ENCODE measurements at regions not wholly inside any gene's neighbourhood (a gene's known extent, or its start where the extent isn't known, plus 50 kb on each side); places are given as distances from the start of the nearest gene placed in this dataset.

GRCh38 chr10:64089648-64090047 lies 568.4 kb downstream of the REEP3 start:
- peaks cover 5% of the 10 kb centered on the region for H3K4me1 Mint-ChIP-seq
- no peak overlapping the region for H3K27ac Mint-ChIP-seq
- H3K36me3 Mint-ChIP-seq = no peaks in the 10 kb centered on the region
- no peak for TF ChIP-seq CTCF (IDR thresholded peaks at IDR 0.05; ENCODE audit: unreplicated experiment)
- no peaks in the 10 kb centered on the region for H3K9me3 Mint-ChIP-seq
- H3K27me3 Mint-ChIP-seq (ENCODE audit: low read depth) = peaks cover 3% of the 10 kb centered on the region
- H3K4me3 Mint-ChIP-seq = no peak overlapping the region
- no peak for DNase-seq (ENCODE audit: low spot score in 2 of 2, unreplicated experiment in 2 of 2)

DNA sequence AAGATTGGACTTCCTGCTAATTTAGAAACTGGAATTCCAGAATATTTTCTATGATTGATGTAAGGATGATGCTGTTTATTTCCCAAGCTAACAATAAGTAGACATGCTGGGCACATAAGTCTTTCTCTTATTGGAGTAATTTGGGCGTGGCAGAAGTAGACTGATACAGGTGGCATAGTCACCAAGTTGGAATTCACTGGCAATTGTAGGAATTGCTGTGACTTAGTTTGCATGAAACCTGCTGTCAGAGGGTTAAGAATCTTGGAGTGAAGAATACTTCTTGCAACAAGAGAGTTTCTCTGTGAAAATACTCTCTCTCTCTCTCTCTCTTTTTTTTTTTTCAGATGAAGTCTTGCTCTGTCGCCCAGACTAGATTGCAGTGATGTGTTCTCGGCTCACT lies 569.7 kb downstream of the REEP3 start:
- H3K9me3 Mint-ChIP-seq = no peaks in the 10 kb centered on the region
- H3K36me3 Mint-ChIP-seq = no peaks in the 10 kb centered on the region
- peaks cover 2% of the 10 kb centered on the region for H3K27me3 Mint-ChIP-seq (ENCODE audit: low read depth)
- H3K4me1 Mint-ChIP-seq = peaks cover 5% of the 10 kb centered on the region
- no peak for DNase-seq (ENCODE audit: low spot score in 2 of 2, unreplicated experiment in 2 of 2)
- no peak for TF ChIP-seq CTCF (IDR thresholded peaks at IDR 0.05; ENCODE audit: unreplicated experiment)
- no peak overlapping the region for H3K4me3 Mint-ChIP-seq
- no peak overlapping the region for H3K27ac Mint-ChIP-seq

DNA sequence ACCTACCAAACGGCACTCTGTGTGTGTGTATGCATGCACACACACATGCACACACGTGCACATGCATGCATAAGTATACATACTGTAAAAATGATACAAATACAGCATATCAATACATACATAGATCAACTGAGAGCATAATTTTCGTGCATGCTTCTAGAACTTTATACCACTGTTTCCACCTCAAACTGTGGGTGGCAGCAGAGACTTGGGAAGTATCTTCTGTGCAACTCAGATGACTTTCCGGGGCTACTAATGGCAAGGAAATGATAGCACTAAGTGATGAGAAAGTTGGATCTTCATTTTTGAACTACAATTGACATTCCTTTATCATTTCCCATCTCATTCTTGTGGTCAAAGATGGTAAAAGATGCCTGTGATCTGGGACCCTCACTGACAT lies 570.7 kb downstream of the REEP3 start:
- no peak for TF ChIP-seq CTCF (IDR thresholded peaks at IDR 0.05; ENCODE audit: unreplicated experiment)
- Mint-ChIP-seq H3K36me3 (no peaks in the 10 kb centered on the region), H3K27me3 (ENCODE audit: low read depth) (peaks cover 4% of the 10 kb centered on the region), H3K9me3 (no peaks in the 10 kb centered on the region), H3K4me3 (no peak overlapping the region), H3K4me1 (peaks cover 4% of the 10 kb centered on the region), H3K27ac (no peak overlapping the region)
- no peak for DNase-seq (ENCODE audit: low spot score in 2 of 2, unreplicated experiment in 2 of 2)

DNA sequence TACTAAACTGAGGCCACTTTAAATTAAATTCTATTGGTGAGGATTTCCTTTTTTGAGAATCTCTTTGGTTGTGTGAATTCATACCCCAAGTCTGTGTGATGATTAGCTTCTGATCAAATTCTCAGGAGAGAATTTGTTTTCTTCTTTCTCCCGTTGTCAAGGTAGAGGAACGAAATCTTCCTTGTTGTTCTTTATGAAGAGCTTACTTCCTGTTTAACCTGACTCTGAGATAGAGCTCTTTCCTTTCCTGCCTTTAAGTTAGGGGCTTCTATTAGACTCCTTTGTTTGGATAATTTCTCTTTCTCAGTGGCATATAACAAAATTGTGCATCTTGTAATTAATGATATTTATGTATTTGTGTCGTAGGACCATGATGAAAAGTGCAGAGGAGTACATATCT lies 572.1 kb downstream of the REEP3 start:
- no peaks in the 10 kb centered on the region for H3K36me3 Mint-ChIP-seq
- TF ChIP-seq CTCF (IDR thresholded peaks at IDR 0.05; ENCODE audit: unreplicated experiment) = no peak
- DNase-seq (ENCODE audit: low spot score in 2 of 2, unreplicated experiment in 2 of 2) = no peak
- no peak overlapping the region for H3K4me3 Mint-ChIP-seq
- H3K27ac Mint-ChIP-seq = no peak overlapping the region
- H3K9me3 Mint-ChIP-seq = no peaks in the 10 kb centered on the region
- peaks cover 4% of the 10 kb centered on the region for H3K27me3 Mint-ChIP-seq (ENCODE audit: low read depth)
- H3K4me1 Mint-ChIP-seq = peaks cover 4% of the 10 kb centered on the region

DNA sequence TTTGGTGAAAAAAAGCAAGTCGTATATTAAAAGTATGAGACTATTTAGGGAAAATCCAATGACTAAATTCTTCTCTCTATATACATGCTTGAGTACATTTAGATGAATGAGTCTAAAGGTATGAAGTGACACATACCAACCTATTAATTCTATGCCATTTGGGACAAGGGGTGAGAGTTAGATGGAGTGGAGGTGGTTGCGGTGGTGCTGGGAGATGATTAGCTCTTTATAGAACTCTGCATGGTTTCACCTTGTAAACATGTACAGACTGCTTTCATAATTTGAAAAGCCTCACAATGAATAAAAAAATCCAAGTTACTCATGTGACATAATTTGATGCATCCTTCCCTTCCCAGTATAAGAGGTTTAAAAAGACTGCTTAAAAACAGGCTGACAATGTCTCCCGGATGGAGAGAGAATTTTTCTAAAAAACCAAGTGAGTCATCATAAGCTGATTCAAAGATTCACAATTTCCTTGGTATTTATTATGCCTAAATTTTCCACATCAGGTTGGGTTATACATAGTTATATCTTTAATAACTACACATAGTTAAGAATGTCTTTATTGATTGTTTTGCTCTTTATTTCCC lies 572.8 kb downstream of the REEP3 start:
- no peak for TF ChIP-seq CTCF (IDR thresholded peaks at IDR 0.05; ENCODE audit: unreplicated experiment)
- Mint-ChIP-seq H3K36me3 (no peaks in the 10 kb centered on the region), H3K9me3 (no peaks in the 10 kb centered on the region), H3K4me3 (no peak overlapping the region), H3K27ac (no peak overlapping the region), H3K27me3 (ENCODE audit: low read depth) (peaks cover 4% of the 10 kb centered on the region), H3K4me1 (peaks cover 4% of the 10 kb centered on the region)
- DNase-seq (ENCODE audit: low spot score in 2 of 2, unreplicated experiment in 2 of 2) = no peak

- Mint-ChIP-seq H3K36me3 (no peaks in the 10 kb centered on the region), H3K27ac (no peak overlapping the region), H3K27me3 (ENCODE audit: low read depth) (peaks cover 4% of the 10 kb centered on the region), H3K4me1 (no peaks in the 10 kb centered on the region), H3K4me3 (no peak overlapping the region), H3K9me3 (no peaks in the 10 kb centered on the region)
- no peak for DNase-seq (ENCODE audit: low spot score in 2 of 2, unreplicated experiment in 2 of 2)
- TF ChIP-seq CTCF (IDR thresholded peaks at IDR 0.05; ENCODE audit: unreplicated experiment) = no peak
Observed at GRCh38 chr10:64096941-64097340, 575.7 kb downstream of the REEP3 start.

Measured in mesothelial cell of epicardium (in vitro differentiated cells).